ENCODE measurements at regions not wholly inside any gene's neighbourhood (a gene's known extent, or its start where the extent isn't known, plus 50 kb on each side); places are given as distances from the start of the nearest gene placed in this dataset.

DNA sequence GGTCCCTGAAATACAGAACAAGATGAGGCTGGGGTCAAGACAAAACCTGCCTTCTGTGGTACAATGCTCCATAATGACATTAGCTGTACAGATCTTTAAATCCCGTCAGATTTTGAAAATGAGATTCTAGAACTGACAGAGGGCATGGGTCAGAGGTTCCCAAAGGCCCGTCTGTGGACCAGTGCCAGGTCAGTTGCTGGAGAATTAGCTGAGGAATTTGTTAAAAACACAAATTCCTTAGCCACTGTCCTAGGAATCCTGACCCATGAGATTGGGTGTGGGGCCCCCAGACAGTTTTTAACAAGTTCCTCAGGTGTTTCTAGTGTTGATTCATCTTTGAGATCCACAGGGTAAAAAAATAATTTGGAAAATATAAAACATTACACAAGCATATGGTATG is 97.0 kb downstream of the SIPA1L2 start:
- DNase-seq (ENCODE audit: low spot score) = no peak
- ChIA-PET CTCF (no interaction called here), POLR2A (ENCODE audit: low non-redundant PET) (no interaction called here)
- no peak overlapping the region for H3K4me3 ChIP-seq (ENCODE audit: low read depth, low read length, poor library complexity, severe bottlenecking)
- no peaks in the 10 kb centered on the region for H3K9me3 ChIP-seq (ENCODE audit: low read depth, low read length, poor library complexity, severe bottlenecking)
- H3K36me3 ChIP-seq (ENCODE audit: insufficient read depth, low read length, poor library complexity, severe bottlenecking) = no peaks in the 10 kb centered on the region
- H3K27ac ChIP-seq (ENCODE audit: low read depth, low read length, poor library complexity, severe bottlenecking) = no peak overlapping the region
- intact Hi-C loops (cut with micrococcal nuclease; ENCODE audit: unreplicated experiment) = no loop called here
- TF ChIP-seq EZH2 (IDR thresholded peaks at IDR 0.05; ENCODE audit: borderline replicate concordance, low read depth, low read length, poor library complexity, severe bottlenecking) = no peak
- TF ChIP-seq, protein P1, sequence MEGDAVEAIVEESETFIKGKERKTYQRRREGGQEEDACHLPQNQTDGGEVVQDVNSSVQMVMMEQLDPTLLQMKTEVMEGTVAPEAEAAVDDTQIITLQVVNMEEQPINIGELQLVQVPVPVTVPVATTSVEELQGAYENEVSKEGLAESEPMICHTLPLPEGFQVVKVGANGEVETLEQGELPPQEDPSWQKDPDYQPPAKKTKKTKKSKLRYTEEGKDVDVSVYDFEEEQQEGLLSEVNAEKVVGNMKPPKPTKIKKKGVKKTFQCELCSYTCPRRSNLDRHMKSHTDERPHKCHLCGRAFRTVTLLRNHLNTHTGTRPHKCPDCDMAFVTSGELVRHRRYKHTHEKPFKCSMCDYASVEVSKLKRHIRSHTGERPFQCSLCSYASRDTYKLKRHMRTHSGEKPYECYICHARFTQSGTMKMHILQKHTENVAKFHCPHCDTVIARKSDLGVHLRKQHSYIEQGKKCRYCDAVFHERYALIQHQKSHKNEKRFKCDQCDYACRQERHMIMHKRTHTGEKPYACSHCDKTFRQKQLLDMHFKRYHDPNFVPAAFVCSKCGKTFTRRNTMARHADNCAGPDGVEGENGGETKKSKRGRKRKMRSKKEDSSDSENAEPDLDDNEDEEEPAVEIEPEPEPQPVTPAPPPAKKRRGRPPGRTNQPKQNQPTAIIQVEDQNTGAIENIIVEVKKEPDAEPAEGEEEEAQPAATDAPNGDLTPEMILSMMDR (conservative IDR thresholded peaks at IDR 0.05; ENCODE audit: low read depth, low read length) = no peak
- H3K4me1 ChIP-seq (ENCODE audit: insufficient read depth, low read length, poor library complexity, severe bottlenecking) = peaks cover 8% of the 10 kb centered on the region
- no TSS peak for BruUV-seq (replicated peaks)
- no peaks in the 10 kb centered on the region for H3K27me3 ChIP-seq (replicated peaks; ENCODE audit: insufficient read depth, low read depth, low read length, poor library complexity)

DNA sequence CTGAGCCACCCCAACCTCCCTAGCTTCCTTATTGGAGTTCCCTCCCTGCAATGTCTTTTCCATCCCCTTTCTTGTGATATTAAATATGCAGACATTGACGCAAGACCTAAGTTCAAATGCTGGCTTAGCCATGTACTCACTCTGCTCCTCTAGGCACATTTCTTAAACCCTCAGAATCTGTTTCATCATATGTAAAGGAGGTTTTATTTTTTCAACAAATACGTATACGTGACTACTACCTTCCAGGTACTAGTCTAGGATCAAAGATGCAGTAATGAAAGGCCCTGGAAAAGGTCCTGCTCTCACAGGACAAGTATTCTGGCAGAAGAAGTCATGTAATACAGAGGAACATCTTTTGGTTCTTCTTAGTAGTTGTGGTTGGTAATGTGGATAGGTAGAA is 98.6 kb downstream of the SIPA1L2 start:
- DNase-seq (ENCODE audit: low spot score) = no peak
- intact Hi-C loops (cut with micrococcal nuclease; ENCODE audit: unreplicated experiment) = no loop called here
- Histone ChIP-seq H3K27me3 (replicated peaks; ENCODE audit: insufficient read depth, low read depth, low read length, poor library complexity) (no peaks in the 10 kb centered on the region), H3K4me1 (ENCODE audit: insufficient read depth, low read length, poor library complexity, severe bottlenecking) (peaks cover 8% of the 10 kb centered on the region), H3K9me3 (ENCODE audit: low read depth, low read length, poor library complexity, severe bottlenecking) (no peaks in the 10 kb centered on the region), H3K36me3 (ENCODE audit: insufficient read depth, low read length, poor library complexity, severe bottlenecking) (no peaks in the 10 kb centered on the region), H3K27ac (ENCODE audit: low read depth, low read length, poor library complexity, severe bottlenecking) (no peak overlapping the region), H3K4me3 (ENCODE audit: low read depth, low read length, poor library complexity, severe bottlenecking) (no peak overlapping the region)
- TF ChIP-seq EZH2 (IDR thresholded peaks at IDR 0.05; ENCODE audit: borderline replicate concordance, low read depth, low read length, poor library complexity, severe bottlenecking) = no peak
- TF ChIP-seq, protein P1 (conservative IDR thresholded peaks at IDR 0.05; ENCODE audit: low read depth, low read length) = no peak
- ChIA-PET POLR2A (ENCODE audit: low non-redundant PET) (no interaction called here), CTCF (no interaction called here)
- BruUV-seq (replicated peaks) = no TSS peak

DNA sequence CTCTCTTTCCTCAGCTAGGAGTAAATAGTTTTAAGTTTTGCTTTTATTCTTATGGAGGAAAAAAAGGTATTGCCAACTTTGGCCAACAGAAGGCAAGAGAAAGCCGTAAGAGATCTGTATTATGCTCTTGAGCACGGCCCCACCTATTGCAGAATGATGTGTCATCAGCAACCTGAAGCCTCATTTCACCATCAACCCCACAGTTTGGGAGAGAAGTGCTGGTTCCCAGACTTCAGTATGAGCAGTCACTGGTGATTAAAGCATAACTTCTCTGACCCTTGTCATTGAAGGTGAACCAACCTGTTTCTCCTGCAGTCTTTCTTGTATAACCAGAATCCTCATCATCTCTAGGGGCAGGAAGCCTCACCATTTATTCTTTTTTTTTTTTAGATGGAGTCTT is 100.2 kb downstream of the SIPA1L2 start:
- Histone ChIP-seq H3K27ac (ENCODE audit: low read depth, low read length, poor library complexity, severe bottlenecking) (no peak overlapping the region), H3K27me3 (replicated peaks; ENCODE audit: insufficient read depth, low read depth, low read length, poor library complexity) (no peaks in the 10 kb centered on the region), H3K36me3 (ENCODE audit: insufficient read depth, low read length, poor library complexity, severe bottlenecking) (no peaks in the 10 kb centered on the region), H3K4me1 (ENCODE audit: insufficient read depth, low read length, poor library complexity, severe bottlenecking) (no peaks in the 10 kb centered on the region), H3K4me3 (ENCODE audit: low read depth, low read length, poor library complexity, severe bottlenecking) (no peak overlapping the region), H3K9me3 (ENCODE audit: low read depth, low read length, poor library complexity, severe bottlenecking) (no peaks in the 10 kb centered on the region)
- TF ChIP-seq, protein P1 (conservative IDR thresholded peaks at IDR 0.05; ENCODE audit: low read depth, low read length) = no peak
- no peak for TF ChIP-seq EZH2 (IDR thresholded peaks at IDR 0.05; ENCODE audit: borderline replicate concordance, low read depth, low read length, poor library complexity, severe bottlenecking)
- POLR2A ChIA-PET (ENCODE audit: low non-redundant PET) = no interaction called here
- no TSS peak for BruUV-seq (replicated peaks)
- DNase-seq (ENCODE audit: low spot score) = no peak
- intact Hi-C loops (cut with micrococcal nuclease; ENCODE audit: unreplicated experiment) = no loop called here
- CTCF ChIA-PET = no interaction called here
